PC-3 (cell line): ENCODE measurements at regions not wholly inside any gene's neighbourhood (a gene's known extent, or its start where the extent isn't known, plus 50 kb on each side); places are given as distances from the start of the nearest gene placed in this dataset.

Experiments
- CTCF ChIP-seq: fragments of 300-600 bp; sonication (generic); conservative IDR thresholded peaks from 2 replicates; pipeline ENCODE4 v1.5.1; 2017; ENCODE audit warnings: antibody characterized with exemption, low read depth, mild to moderate bottlenecking, low read length
- EZH2 ChIP-seq: fragments of 300-600 bp; sonication (generic); IDR thresholded peaks from one replicate; pipeline ENCODE4 v1.6.1; 2017; ENCODE audit warnings: antibody characterized with exemption, mild to moderate bottlenecking, low read length; ENCODE audit not compliant: unreplicated experiment
- EZH2phosphoT487 ChIP-seq: fragments of 300-600 bp; sonication (generic); IDR thresholded peaks from 2 replicates; pipeline ENCODE4 v1.6.1; 2018; ENCODE audit warnings: mild to moderate bottlenecking, antibody characterized with exemption, low read length, borderline replicate concordance

GRCh38 chr13:62162860-62163259 lies 747.2 kb upstream of the PCDH20 start:
- TF ChIP-seq CTCF = no peak
- no peak for TF ChIP-seq EZH2phosphoT487
- no peak for TF ChIP-seq EZH2
